ENCODE measurements at regions not wholly inside any gene's neighbourhood (a gene's known extent, or its start where the extent isn't known, plus 50 kb on each side); places are given as distances from the start of the nearest gene placed in this dataset.
A peak's percentile ranks its signal among the peaks of the same experiment; 100 is the strongest.
"Not testable (repeated sequence)": the region's sequence is repeated elsewhere in the genome, so short reads cannot be mapped to it uniquely, and the experiment has no call there.

DNA sequence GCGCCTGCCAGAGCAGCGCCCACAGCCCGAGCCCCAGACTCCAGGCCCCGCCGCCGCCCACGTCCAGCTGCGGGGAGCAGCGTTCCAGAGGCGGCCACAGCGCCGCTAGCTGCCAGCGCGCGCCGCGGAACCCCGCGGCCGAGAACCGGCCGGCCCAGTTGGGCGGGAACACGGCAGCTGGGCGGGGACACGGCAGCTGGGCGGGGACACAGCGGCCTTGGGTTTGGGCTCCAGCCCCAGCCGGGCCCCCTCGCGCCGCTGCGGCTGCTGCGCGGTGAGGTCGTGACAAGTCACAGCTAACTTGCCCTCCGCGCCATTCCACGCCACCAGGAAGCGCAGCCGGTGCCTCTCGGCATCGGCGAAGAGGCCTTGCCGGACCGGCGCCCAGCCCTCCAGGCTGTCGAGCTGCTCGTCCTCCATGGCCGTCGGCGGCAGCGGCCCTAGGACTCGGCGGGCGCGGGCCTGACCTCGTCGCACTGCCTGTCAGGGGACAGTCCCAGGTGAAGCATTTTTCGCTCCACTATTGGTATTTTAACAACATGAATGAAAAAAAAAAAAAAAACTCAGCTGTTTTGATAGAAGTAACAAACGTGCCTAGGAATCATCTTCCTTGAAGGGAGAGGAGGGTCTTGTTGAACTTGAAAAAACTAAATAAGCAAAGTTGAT, 56.6 kb upstream of the GOLGA8N start:
- peak; percentile 1 for DNase-seq

- not testable (repeated sequence) for DNase-seq
Observed at GRCh38 chr15:32536057-32536493, 57.2 kb upstream of the GOLGA8N start.

GRCh38 chr15:32535150-32535898, 57.9 kb upstream of the GOLGA8N start:
- DNase-seq = not testable (repeated sequence)

DNA sequence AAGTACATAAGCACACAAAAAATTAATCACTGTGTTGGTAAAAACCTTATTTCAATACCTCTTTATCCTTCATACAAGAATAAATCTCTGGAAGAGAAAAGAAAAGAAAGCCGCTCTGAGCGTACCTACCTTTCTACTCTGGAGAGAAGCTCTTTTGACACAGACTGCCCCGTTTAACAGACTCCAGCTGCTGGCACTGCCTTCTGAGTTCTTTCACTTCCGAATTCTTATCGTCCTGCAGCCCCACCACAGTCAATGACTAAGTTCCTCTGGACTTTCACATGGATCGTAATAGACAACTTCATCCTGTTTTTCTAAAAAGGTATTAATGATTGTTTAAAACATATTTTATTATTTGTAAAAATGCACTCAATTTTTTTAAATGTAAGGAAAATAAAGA, 67.5 kb upstream of the GOLGA8O start:
- DNase-seq = not testable (repeated sequence)

GRCh38 chr15:32522421-32522820, 67.0 kb upstream of the GOLGA8O start:
- DNase-seq = not testable (repeated sequence)

- not testable (repeated sequence) for DNase-seq
Observed at GRCh38 chr15:32518976-32519375, 63.5 kb upstream of the GOLGA8O start.

GRCh38 chr15:32518013-32518412, 62.6 kb upstream of the GOLGA8O start:
- not testable (repeated sequence) for DNase-seq

DNA sequence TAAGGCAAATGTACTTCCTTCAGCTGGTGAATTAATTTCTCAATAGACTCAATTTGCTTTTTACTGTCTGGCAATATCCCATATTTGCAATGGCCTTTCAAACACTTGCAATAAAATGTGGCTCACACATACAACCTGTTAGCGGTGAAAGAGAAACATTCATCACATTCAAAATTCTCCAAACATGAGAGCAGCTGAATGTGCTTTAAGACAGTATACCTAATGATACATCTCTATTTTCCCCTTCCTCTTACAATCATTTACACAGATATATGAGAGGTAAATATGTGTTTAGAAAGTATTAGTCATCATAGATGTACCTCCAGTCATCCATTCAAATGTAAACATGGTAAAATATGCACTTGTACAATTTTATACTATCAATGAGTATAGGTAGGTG, 61.5 kb upstream of the GOLGA8O start:
- DNase-seq = not testable (repeated sequence)

DNA sequence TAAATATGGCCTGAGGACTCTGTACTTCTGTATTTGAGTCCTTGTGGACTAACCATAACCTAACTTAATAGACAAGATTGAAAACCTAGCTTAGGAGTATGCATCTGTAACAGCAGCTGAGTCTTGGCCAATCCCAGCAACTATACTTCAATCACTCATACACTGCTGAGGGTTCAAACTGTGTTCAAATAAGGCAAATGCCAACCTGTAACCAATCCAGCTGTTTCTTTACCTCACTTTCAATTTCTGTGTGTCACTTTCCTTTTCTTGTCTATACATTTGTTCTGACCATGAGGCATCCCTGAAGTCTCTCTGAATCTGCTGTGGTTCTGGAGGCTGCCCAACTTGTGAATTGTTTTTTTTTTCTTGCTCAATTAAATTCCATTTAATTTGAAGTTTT, 57.9 kb upstream of the GOLGA8O start:
- not testable (repeated sequence) for DNase-seq

DNA sequence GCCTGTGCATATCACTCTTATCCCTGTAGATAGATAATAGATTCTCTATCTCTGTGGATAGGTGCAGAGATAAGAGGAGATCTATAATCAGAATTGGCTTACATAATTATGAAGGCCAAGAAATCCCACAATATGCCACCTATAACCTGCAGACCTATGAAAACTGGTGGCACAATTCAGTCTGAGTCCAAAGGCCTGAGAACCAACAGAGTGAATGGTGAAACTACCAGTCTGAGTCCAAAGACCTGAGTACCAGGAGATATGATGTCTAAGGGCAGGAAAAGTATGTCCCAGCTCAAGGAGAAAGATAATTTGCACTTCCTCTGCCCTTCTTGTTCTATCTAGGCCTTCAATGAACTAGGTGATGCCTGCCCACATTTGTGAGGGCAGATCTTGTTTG, 54.6 kb upstream of the GOLGA8O start:
- not testable (repeated sequence) for DNase-seq

DNA sequence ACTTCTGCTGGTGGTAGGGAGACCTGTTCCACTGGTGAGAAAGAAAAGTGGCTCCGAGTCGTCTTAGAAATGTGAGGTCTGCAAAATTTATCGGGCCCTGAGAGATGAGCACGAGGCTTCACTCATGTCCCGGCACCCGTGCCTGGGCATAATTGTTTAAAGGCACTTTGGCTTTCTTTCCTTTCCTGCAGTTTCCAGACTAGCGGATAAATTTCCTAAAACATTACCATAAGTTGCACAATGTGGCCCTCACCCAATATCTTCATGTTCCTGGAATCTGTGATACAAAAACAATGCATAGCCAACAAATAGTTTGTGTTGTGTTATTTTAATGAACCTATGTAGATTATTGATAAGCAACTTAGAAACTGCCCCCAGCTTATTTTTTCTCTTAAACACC, 52.6 kb upstream of the GOLGA8O start:
- DNase-seq = not testable (repeated sequence)

- DNase-seq = not testable (repeated sequence)
Observed at GRCh38 chr15:32506787-32507186, 51.4 kb upstream of the GOLGA8O start.

GRCh38 chr15:32505633-32506032, 50.2 kb upstream of the GOLGA8O start:
- not testable (repeated sequence) for DNase-seq

Data from fibroblast of skin of scalp (primary cell).